IPS-18a (cell line): ENCODE measurements at regions not wholly inside any gene's neighbourhood (a gene's known extent, or its start where the extent isn't known, plus 50 kb on each side); places are given as distances from the start of the nearest gene placed in this dataset.
"Not testable (repeated sequence)": the region's sequence is repeated elsewhere in the genome, so short reads cannot be mapped to it uniquely, and the experiment has no call there.

Source experiments
- H3K27ac ChIP-seq: one replicate; pipeline ENCODE4 v1.5.1; 2013; ENCODE audit warnings: low read length
- H3K27me3 ChIP-seq: one replicate; pipeline ENCODE4 v1.6.1; 2013; ENCODE audit warnings: mild to moderate bottlenecking, low read length; ENCODE audit not compliant: control insufficient read depth, insufficient read depth
- H3K36me3 ChIP-seq: one replicate; pipeline ENCODE4 v1.6.1; 2013; ENCODE audit warnings: low read depth, low read length; ENCODE audit not compliant: control insufficient read depth
- H3K4me1 ChIP-seq: one replicate; pipeline ENCODE4 v1.6.1; 2013; ENCODE audit warnings: low read depth, low read length; ENCODE audit not compliant: control insufficient read depth
- H3K4me3 ChIP-seq: one replicate; pipeline ENCODE4 v1.5.1; 2013; ENCODE audit warnings: low read length
- H3K9ac ChIP-seq: one replicate; pipeline ENCODE4 v1.6.1; 2013; ENCODE audit warnings: mild to moderate bottlenecking, low read length, moderate library complexity
- H3K9me3 ChIP-seq: one replicate; pipeline ENCODE4 v1.6.1; 2013; ENCODE audit warnings: low read depth, low read length; ENCODE audit not compliant: control insufficient read depth

DNA sequence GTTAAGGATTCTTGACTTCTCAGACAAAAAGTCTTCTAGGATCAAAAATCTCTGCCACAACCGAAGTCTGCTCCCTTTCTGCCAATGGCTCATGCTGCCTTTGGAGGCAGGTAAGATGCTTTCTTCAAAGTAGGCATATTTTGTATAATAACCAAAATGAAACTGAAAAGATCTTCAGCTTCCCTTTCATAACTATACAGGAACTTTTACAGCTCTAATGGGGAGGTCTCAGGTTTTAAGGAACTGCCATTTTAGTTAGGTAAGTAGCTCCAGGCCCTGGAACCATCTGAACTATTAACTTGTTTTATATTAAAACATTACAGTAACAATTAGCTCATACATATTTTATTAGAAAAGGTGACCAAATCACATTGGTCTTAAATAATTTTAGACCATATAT lies 110.9 kb upstream of the FREM1 start:
- Histone ChIP-seq H3K27ac (no peak overlapping the region), H3K9me3 (no peaks in the 10 kb centered on the region), H3K36me3 (no peaks in the 10 kb centered on the region), H3K27me3 (no peaks in the 10 kb centered on the region), H3K4me3 (no peak overlapping the region), H3K4me1 (no peaks in the 10 kb centered on the region), H3K9ac (no peak overlapping the region)

- no peak overlapping the region for H3K9ac ChIP-seq
- H3K27me3 ChIP-seq = no peaks in the 10 kb centered on the region
- no peak overlapping the region for H3K27ac ChIP-seq
- H3K9me3 ChIP-seq = no peaks in the 10 kb centered on the region
- no peaks in the 10 kb centered on the region for H3K36me3 ChIP-seq
- no peak overlapping the region for H3K4me3 ChIP-seq
- no peaks in the 10 kb centered on the region for H3K4me1 ChIP-seq
Measured at GRCh38 chr9:15018096-15018637, 107.9 kb upstream of the FREM1 start.

- Histone ChIP-seq H3K27ac (no peak overlapping the region), H3K4me1 (no peaks in the 10 kb centered on the region), H3K4me3 (no peak overlapping the region), H3K9me3 (no peaks in the 10 kb centered on the region), H3K36me3 (no peaks in the 10 kb centered on the region), H3K9ac (no peak overlapping the region), H3K27me3 (no peaks in the 10 kb centered on the region)
Measured at GRCh38 chr9:15010581-15010980, 100.4 kb upstream of the FREM1 start.

DNA sequence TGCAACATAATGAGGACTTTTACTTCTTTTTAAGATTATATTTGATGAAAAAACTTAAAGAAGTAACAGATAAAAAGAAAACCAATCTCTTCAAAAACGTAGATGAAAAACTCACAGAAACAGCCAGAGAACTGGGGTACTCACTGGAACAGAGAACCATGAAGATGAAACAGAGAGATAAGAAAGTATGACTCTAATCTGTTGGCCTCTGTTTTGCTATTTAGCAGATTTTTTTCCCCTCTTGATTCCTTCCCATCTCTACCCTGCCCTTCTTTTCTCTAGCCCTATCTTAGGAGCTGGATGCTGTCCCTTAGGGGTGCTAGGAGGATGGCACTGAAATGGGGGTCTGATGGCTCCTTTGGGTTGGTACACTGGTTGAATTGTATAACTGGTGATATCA lies 97.5 kb upstream of the FREM1 start:
- Histone ChIP-seq H3K4me3 (no peak overlapping the region), H3K4me1 (no peaks in the 10 kb centered on the region), H3K9ac (no peak overlapping the region), H3K27ac (no peak overlapping the region), H3K9me3 (no peaks in the 10 kb centered on the region), H3K36me3 (no peaks in the 10 kb centered on the region), H3K27me3 (no peaks in the 10 kb centered on the region)

- no peaks in the 10 kb centered on the region for H3K4me1 ChIP-seq
- H3K36me3 ChIP-seq = no peaks in the 10 kb centered on the region
- H3K27me3 ChIP-seq = no peaks in the 10 kb centered on the region
- H3K9me3 ChIP-seq = no peaks in the 10 kb centered on the region
- no peak overlapping the region for H3K27ac ChIP-seq
- no peak overlapping the region for H3K9ac ChIP-seq
- H3K4me3 ChIP-seq = no peak overlapping the region
Measured at GRCh38 chr9:14994738-14995137, 84.5 kb upstream of the FREM1 start.

DNA sequence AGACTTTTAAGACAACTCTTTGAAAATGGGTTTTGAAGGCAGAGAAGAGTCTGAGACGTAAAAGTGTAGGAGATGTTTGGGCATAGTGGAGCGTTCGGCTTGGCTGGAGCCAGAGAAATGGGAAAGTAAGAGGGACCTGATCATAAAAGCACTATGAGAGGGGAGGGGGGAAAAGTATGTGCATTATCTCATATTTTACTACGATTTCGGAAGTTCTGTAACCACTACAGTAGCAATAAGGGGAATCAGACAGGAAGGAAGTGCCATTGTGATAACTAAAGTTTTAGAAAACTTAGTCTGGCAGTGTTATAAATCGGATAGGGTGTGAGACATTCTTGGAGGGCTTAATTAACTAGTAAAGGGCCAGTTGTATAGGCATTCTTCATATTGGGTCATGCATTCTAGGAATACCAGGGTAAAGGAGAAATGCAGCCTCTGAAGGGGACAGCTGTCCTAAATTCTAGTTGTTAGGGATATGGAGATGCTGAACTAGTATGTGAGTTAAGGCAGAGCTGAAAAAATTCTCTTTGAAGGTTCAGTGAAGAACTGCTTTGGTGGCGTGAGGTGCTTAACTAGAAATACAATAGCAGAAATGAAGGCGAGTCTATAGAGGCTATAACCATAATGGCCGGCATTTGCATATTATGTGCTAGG lies 83.8 kb upstream of the FREM1 start:
- Histone ChIP-seq H3K4me3 (peak overlapping the region; percentile 60), H3K4me1 (no peaks in the 10 kb centered on the region), H3K9me3 (no peaks in the 10 kb centered on the region), H3K9ac (no peak overlapping the region), H3K27ac (no peak overlapping the region), H3K36me3 (no peaks in the 10 kb centered on the region), H3K27me3 (no peaks in the 10 kb centered on the region)

DNA sequence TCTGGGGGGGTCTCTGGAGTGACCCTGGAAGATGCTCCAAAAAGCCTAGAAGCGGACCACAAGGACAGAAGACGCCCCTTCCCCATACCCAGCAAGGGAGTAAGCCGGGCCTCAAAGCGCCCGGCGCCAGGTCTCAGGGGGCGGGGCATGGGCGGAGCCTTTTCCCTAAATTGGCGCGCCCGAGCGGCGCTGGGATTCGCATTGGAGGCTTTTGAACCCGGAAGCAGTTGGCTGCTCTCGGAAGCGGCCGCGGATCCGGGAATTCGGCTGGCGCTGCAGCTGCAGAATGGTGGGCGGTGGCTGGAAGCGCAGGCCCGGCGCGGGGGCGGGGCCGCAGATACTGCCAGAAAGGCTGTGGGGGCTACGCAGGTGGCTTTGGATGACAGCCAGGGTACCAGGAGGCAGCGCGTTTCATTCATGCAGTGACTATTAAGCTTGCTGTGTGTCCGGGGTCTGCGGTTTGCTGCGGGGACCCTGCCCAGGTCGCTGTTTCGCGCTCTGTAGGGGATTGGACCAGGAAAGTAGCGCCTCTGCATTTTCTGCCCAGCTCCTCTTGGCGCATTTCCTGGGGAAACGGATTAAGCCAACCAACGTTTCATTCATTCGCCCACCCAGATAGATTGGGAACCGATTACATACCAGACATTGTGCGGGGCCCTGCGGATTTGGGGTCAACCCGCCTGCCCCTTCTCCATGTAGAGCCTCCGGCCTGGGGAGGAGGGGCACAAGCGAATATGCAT lies 83.0 kb upstream of the FREM1 start:
- Histone ChIP-seq H3K27me3 (no peaks in the 10 kb centered on the region), H3K9me3 (no peaks in the 10 kb centered on the region), H3K36me3 (no peaks in the 10 kb centered on the region), H3K4me1 (no peaks in the 10 kb centered on the region), H3K27ac (no peak overlapping the region), H3K4me3 (peak overlapping the region; percentile 60), H3K9ac (no peak overlapping the region)

- no peaks in the 10 kb centered on the region for H3K36me3 ChIP-seq
- no peaks in the 10 kb centered on the region for H3K4me1 ChIP-seq
- H3K9me3 ChIP-seq = no peaks in the 10 kb centered on the region
- H3K4me3 ChIP-seq = peak overlapping the region; percentile 25
- H3K9ac ChIP-seq = no peak overlapping the region
- H3K27me3 ChIP-seq = no peaks in the 10 kb centered on the region
- no peak overlapping the region for H3K27ac ChIP-seq
Measured at GRCh38 chr9:14992516-14992915, 82.3 kb upstream of the FREM1 start.

DNA sequence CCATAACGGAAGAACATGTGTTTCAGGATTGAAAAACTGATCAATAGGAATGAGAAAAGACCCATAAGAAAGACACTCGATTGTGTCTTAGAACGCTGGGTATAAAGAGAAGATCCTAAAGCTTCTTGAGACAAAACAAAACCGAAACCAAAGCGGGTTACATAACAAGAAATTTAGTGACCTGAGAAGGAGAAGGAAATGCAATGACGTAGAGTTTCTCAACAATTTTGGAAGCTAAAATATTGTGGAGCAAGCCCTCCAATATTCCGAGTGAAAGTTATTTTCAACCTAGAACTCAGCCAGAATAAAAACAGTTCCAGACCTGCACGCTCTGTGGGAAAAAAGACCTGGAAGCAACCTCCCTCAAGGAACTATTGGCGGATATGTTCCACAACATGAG lies 81.9 kb upstream of the FREM1 start:
- no peaks in the 10 kb centered on the region for H3K36me3 ChIP-seq
- no peak overlapping the region for H3K27ac ChIP-seq
- H3K4me3 ChIP-seq = no peak overlapping the region
- no peaks in the 10 kb centered on the region for H3K4me1 ChIP-seq
- H3K9ac ChIP-seq = no peak overlapping the region
- H3K27me3 ChIP-seq = no peaks in the 10 kb centered on the region
- H3K9me3 ChIP-seq = no peaks in the 10 kb centered on the region

GRCh38 chr9:14990647-14991046 lies 80.4 kb upstream of the FREM1 start:
- H3K4me3 ChIP-seq, H3K27me3 ChIP-seq, H3K4me1 ChIP-seq, H3K9ac ChIP-seq, H3K27ac ChIP-seq, H3K36me3 ChIP-seq, H3K9me3 ChIP-seq: not testable (repeated sequence)

DNA sequence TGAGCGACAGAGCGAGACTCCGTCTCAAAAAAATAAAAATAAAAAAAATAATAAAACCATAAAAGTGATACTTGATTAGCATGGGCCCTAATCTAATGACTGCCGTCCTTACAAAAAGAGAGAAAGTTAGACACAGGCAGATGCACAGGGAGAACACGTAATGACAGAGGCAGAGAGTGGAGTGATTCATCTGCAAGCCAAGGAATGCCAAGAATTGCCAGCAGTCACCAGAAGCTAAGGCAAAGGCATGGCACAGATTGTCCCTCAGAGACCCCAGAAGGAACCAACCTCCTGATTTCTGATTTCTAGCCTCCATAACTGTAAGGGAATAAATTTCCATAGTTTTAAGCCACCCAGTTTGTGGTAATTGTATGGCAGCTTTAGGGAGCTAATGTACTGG lies 79.6 kb upstream of the FREM1 start:
- Histone ChIP-seq H3K36me3 (no peaks in the 10 kb centered on the region), H3K4me3 (no peak overlapping the region), H3K27me3 (no peaks in the 10 kb centered on the region), H3K4me1 (no peaks in the 10 kb centered on the region), H3K27ac (no peak overlapping the region), H3K9ac (no peak overlapping the region), H3K9me3 (no peaks in the 10 kb centered on the region)

DNA sequence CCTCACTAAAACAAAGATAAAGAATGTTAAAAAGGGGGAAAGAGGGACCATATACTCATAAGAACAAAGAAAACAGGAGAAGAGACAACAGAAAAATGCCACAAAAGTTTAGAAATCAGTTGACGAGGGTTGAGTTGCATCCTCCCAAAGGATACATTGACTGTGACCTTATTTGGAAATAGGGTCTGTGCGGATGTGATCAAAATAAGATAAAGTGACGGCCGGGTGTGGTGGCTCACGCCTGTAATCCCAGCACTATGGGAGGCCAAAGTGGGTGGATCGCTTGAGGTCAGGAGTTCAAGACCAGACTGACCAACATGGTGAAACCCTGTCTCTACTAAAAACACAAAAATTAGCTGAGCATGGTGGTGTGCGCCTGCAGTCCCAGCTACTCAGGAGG lies 79.1 kb upstream of the FREM1 start:
- H3K27me3 ChIP-seq, H3K9me3 ChIP-seq, H3K36me3 ChIP-seq, H3K4me3 ChIP-seq, H3K4me1 ChIP-seq, H3K27ac ChIP-seq, H3K9ac ChIP-seq: not testable (repeated sequence)
